ENCODE measurements at regions not wholly inside any gene's neighbourhood (a gene's known extent, or its start where the extent isn't known, plus 50 kb on each side); places are given as distances from the start of the nearest gene placed in this dataset.

GRCh38 chr11:115736146-115736545 lies 231.9 kb upstream of the CADM1 start:
- H3K4me3 Mint-ChIP-seq: no peak overlapping the region
- peaks cover 10% of the 10 kb centered on the region for H3K4me1 Mint-ChIP-seq (ENCODE audit: unreplicated experiment)
- H3K36me3 Mint-ChIP-seq: no peaks in the 10 kb centered on the region
- no peak for TF ChIP-seq CTCF (conservative IDR thresholded peaks at IDR 0.05)
- peaks cover under 1% of the 10 kb centered on the region for H3K27me3 Mint-ChIP-seq
- peaks cover under 1% of the 10 kb centered on the region for H3K9me3 Mint-ChIP-seq
- DNase-seq (ENCODE audit: extremely low spot score, unreplicated experiment): no peak
- no peak overlapping the region for H3K27ac Mint-ChIP-seq

GRCh38 chr11:115724666-115725065 lies 220.5 kb upstream of the CADM1 start:
- TF ChIP-seq CTCF (conservative IDR thresholded peaks at IDR 0.05): no peak
- no peak overlapping the region for H3K4me3 Mint-ChIP-seq
- H3K27me3 Mint-ChIP-seq: no peaks in the 10 kb centered on the region
- peaks cover 8% of the 10 kb centered on the region for H3K9me3 Mint-ChIP-seq
- H3K27ac Mint-ChIP-seq: no peak overlapping the region
- DNase-seq (ENCODE audit: extremely low spot score, unreplicated experiment): no peak
- peaks cover 21% of the 10 kb centered on the region for H3K4me1 Mint-ChIP-seq (ENCODE audit: unreplicated experiment)
- no peaks in the 10 kb centered on the region for H3K36me3 Mint-ChIP-seq

- TF ChIP-seq CTCF (conservative IDR thresholded peaks at IDR 0.05): no peak
- Mint-ChIP-seq H3K4me1 (ENCODE audit: unreplicated experiment) (peaks cover 22% of the 10 kb centered on the region), H3K4me3 (no peak overlapping the region), H3K27me3 (no peaks in the 10 kb centered on the region), H3K27ac (no peak overlapping the region), H3K36me3 (no peaks in the 10 kb centered on the region), H3K9me3 (peaks cover 8% of the 10 kb centered on the region)
- DNase-seq (ENCODE audit: extremely low spot score, unreplicated experiment): no peak
Measured at GRCh38 chr11:115722711-115723110, 218.5 kb upstream of the CADM1 start.

- H3K4me1 Mint-ChIP-seq (ENCODE audit: unreplicated experiment): peaks cover 29% of the 10 kb centered on the region
- H3K36me3 Mint-ChIP-seq: no peaks in the 10 kb centered on the region
- no peak for TF ChIP-seq CTCF (conservative IDR thresholded peaks at IDR 0.05)
- no peak overlapping the region for H3K4me3 Mint-ChIP-seq
- H3K27me3 Mint-ChIP-seq: no peaks in the 10 kb centered on the region
- DNase-seq (ENCODE audit: extremely low spot score, unreplicated experiment): no peak
- no peak overlapping the region for H3K27ac Mint-ChIP-seq
- peaks cover 8% of the 10 kb centered on the region for H3K9me3 Mint-ChIP-seq
Measured at GRCh38 chr11:115721296-115721995, 217.2 kb upstream of the CADM1 start.

- Mint-ChIP-seq H3K36me3 (no peaks in the 10 kb centered on the region), H3K4me1 (ENCODE audit: unreplicated experiment) (peaks cover 31% of the 10 kb centered on the region), H3K27ac (no peak overlapping the region), H3K27me3 (no peaks in the 10 kb centered on the region), H3K9me3 (peaks cover 8% of the 10 kb centered on the region), H3K4me3 (no peak overlapping the region)
- DNase-seq (ENCODE audit: extremely low spot score, unreplicated experiment): no peak
- no peak for TF ChIP-seq CTCF (conservative IDR thresholded peaks at IDR 0.05)
Measured at GRCh38 chr11:115720602-115721245, 216.5 kb upstream of the CADM1 start.

All from type B pancreatic cell (in vitro differentiated cells).